Thyroid gland (tissue), 4 donors: ENCODE measurements at regions not wholly inside any gene's neighbourhood (a gene's known extent, or its start where the extent isn't known, plus 50 kb on each side); places are given as distances from the start of the nearest gene placed in this dataset.

Source experiments
- DNase-seq, 2 donors: peaks; one replicate each; pipeline ENCODE4 v3.0.0-alpha.2; 2019
- H3K27ac ChIP-seq, 3 donors: fragments of 200-600 bp; sonication (generic); 1 replicate in 2 of 3; 2 replicates in 1 of 3; pipeline ENCODE4 v1.5.1; 2016 to 2019; ENCODE audit warnings: mild to moderate bottlenecking in 1 of 3, moderate library complexity in 1 of 3
- H3K27me3 ChIP-seq: fragments of 200-600 bp; sonication (generic); one replicate; pipeline ENCODE4 v1.5.1; 2019
- H3K36me3 ChIP-seq, 2 donors: fragments of 200-600 bp; sonication (generic); one replicate each; pipeline ENCODE4 v1.5.1; 2016 to 2019
- H3K4me1 ChIP-seq, 2 donors: fragments of 200-600 bp; sonication (generic); one replicate each; pipeline ENCODE4 v1.5.1; 2017 to 2019
- H3K4me3 ChIP-seq, 3 donors: fragments of 200-600 bp; sonication (generic); replicated peaks in 1 of 3; 1 replicate in 2 of 3; 2 replicates in 1 of 3; pipeline ENCODE4 v1.5.1; 2016; ENCODE audit warnings: mild to moderate bottlenecking in 1 of 3
- H3K9me3 ChIP-seq: fragments of 200-600 bp; sonication (generic); one replicate; pipeline ENCODE4 v1.5.1; 2017
- CTCF ChIP-seq, 6 experiments: fragments of 200-600 bp in 3 of 6; fragments of 450-650 bp in 3 of 6; sonication (generic) in 3 of 6; IDR thresholded peaks; one replicate each; pipeline ENCODE4 v1.5.1; 2016 to 2019; ENCODE audit warnings: antibody characterized with exemption in 6 of 6, mild to moderate bottlenecking in 2 of 6, inconsistent platforms in 1 of 6, moderate library complexity in 1 of 6
- POLR2A ChIP-seq, 2 donors: fragments of 450-650 bp; IDR thresholded peaks; one replicate each; pipeline ENCODE4 v1.6.1; 2017; ENCODE audit warnings: antibody characterized with exemption in 2 of 2, mild to moderate bottlenecking in 2 of 2, moderate library complexity in 1 of 2
- WGBS, 2 donors: methylation state at CpG; one replicate each; pipeline ENCODE4 v1.1.5; 2017; 5-methylcytosine and 5-hydroxymethylcytosine counted together
- intact Hi-C: fragments of 100-400 bp; cut with DNase I; formaldehyde crosslinking; loops from one replicate; pipeline ENCODE4 v1.15.1; 2023

DNA sequence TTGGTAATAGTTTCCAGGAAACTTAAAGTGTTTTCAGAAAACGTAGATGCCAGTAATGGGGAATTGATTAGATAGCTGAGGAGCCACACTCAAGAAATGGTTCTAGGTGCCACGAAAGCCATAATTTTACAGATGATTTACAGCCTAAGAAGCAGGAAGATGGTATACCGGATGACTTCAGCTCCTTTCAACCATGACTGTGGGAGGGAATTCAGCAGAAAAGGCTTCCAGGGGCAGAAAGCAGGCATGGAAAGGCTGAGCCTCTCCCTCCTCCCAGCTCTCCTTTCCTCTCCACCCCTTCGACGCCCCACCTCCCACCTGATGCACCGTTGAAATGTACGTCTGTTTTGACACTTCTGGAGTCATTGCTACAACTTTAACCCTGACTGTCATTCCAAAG lies 68.6 kb upstream of the SMIM21 start:
- no peak for TF ChIP-seq CTCF (IDR thresholded peaks at IDR 0.05)
- no peak for TF ChIP-seq POLR2A (IDR thresholded peaks at IDR 0.05)

DNA sequence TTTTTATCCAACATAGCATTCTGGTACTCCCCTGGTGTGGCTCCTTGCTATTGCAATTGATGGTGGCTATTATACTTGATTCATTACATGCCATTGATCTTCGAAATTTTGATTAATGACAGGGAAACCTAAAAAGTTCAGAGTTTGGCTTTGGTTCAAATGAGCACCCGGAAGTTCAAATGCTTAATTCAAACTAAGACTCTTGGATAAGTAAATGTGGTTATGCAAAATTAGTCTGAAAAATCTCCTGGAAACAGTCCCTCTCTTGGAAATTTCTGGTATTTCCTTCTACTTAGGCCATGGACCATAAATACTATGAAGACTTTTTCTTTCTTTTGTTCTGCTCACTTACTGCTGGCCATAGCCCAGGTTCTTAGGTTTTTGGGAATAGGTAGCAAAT lies 65.3 kb upstream of the SMIM21 start:
- WGBS, 2 donors: 73 to 80% methylated on average over 2 of the region's 2 CpGs
- H3K27ac ChIP-seq: no peak overlapping the region

More for the DNA sequence above, 68.6 kb upstream of the SMIM21 start:
- no peak for DNase-seq
- intact Hi-C loops: no loop called here
- no peaks in the 10 kb centered on the region for H3K4me1 ChIP-seq
- H3K27me3 ChIP-seq: no peaks in the 10 kb centered on the region
- no peak overlapping the region for H3K27ac ChIP-seq
- H3K4me3 ChIP-seq: no peak overlapping the region
- H3K36me3 ChIP-seq: no peaks in the 10 kb centered on the region
- no peaks in the 10 kb centered on the region for H3K9me3 ChIP-seq
- 55 to 61% methylated on average over 7 of the region's 7 CpGs for WGBS, 2 donors

DNA sequence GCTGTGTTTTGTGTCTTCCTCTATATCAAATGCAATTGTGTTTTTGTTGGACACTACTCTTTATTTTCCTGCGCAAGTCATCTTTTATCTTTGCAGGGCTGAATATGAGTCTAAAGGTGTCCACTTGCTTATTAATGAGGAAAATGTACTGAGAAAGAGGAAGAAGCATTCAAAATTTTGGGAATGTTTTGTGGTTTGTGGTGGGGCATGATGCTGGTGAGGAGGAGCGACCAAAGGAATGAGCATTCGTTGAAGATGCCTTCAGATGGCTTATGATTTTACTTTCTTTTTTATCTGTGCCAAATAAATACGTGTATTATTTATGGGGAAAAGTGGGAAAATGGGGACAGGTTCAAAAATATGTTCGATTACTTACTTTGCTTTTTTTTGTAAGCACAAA lies 63.9 kb upstream of the SMIM21 start:
- Histone ChIP-seq H3K4me1 (no peaks in the 10 kb centered on the region), H3K27me3 (no peaks in the 10 kb centered on the region), H3K9me3 (no peaks in the 10 kb centered on the region), H3K36me3 (no peaks in the 10 kb centered on the region), H3K4me3 (no peak overlapping the region), H3K27ac (no peak overlapping the region)
- TF ChIP-seq CTCF (IDR thresholded peaks at IDR 0.05): no peak
- no peak for TF ChIP-seq POLR2A (IDR thresholded peaks at IDR 0.05)
- intact Hi-C loops: no loop called here
- 84 to 97% methylated on average over 5 of the region's 5 CpGs for WGBS, 2 donors
- DNase-seq: no peak

More for the DNA sequence above, 65.3 kb upstream of the SMIM21 start:
- Histone ChIP-seq H3K4me1 (no peaks in the 10 kb centered on the region), H3K36me3 (no peaks in the 10 kb centered on the region), H3K4me3 (no peak overlapping the region), H3K9me3 (no peaks in the 10 kb centered on the region), H3K27me3 (no peaks in the 10 kb centered on the region)
- DNase-seq: no peak
- no peak for TF ChIP-seq CTCF (IDR thresholded peaks at IDR 0.05)
- no peak for TF ChIP-seq POLR2A (IDR thresholded peaks at IDR 0.05)
- intact Hi-C loops: no loop called here

DNA sequence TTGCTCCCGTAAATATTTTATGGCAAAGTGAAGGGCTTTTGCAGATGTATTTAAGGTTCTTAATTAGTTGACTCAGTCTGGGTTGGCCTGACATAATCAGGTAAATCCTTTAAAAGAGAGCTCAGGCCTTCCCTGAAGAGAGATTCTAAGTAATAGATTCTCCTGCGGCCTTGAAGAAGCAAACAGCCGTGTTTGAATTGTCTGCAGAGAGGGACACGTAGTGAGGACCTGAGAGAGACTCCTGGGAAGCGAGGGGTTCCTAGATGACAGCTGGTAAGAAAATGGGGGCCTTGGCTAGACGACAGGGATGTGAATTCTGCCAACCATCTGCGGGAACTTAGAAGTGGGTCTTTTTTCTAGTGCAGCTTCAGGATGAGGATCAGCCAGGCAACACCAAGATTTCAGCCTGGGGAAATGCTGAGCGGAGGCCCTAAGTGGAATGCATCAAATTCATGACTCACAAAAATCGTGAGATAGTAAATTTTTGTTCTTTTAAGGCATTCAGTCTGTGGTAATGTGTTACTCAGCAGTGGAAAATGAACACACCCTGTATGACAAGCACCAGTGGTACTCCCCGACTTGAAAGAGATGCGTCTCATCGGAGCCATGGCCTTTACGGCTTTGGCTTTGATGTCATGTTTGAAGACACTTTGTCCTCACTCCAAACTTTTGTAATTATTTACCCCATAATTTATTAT lies 62.1 kb upstream of the SMIM21 start:
- no peak overlapping the region for H3K4me3 ChIP-seq
- no peak overlapping the region for H3K27ac ChIP-seq
- no peaks in the 10 kb centered on the region for H3K9me3 ChIP-seq
- intact Hi-C loops: loop anchor here (10.0 kb wide), 1 partner anchor 835 kb away; no protein-coding TSS in a partner anchor
- WGBS, 2 donors: 84 to 88% methylated on average over 13 of the region's 13 CpGs
- TF ChIP-seq POLR2A (IDR thresholded peaks at IDR 0.05) (no peak), CTCF (IDR thresholded peaks at IDR 0.05) (no peak)
- no peaks in the 10 kb centered on the region for H3K36me3 ChIP-seq
- no peak for DNase-seq
- no peaks in the 10 kb centered on the region for H3K4me1 ChIP-seq
- no peaks in the 10 kb centered on the region for H3K27me3 ChIP-seq

DNA sequence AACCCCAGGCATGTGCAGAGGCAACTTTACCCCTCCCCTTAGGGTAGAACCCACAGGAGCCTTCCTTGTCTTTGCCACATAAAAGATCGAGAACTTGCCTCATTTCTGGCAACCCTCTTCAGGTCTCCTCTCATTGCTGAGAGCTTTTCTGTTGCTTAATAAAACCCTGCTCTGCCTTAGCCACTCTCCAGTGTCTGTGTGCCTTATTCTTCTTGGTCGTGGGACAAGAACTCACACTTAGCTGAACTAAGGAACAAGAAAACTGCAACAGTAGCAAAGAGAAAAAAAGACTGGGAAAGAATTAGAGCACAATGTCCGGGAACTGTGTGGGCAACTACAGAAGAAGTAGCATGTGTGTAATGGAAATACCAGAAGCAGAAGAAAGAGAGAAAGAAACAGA lies 56.2 kb upstream of the SMIM21 start:
- 89 to 90% methylated on average over 3 of the region's 3 CpGs for WGBS, 2 donors
- no peaks in the 10 kb centered on the region for H3K9me3 ChIP-seq
- H3K4me1 ChIP-seq: no peaks in the 10 kb centered on the region
- no peak overlapping the region for H3K4me3 ChIP-seq
- intact Hi-C loops: loop anchor here (10.0 kb wide), 1 partner anchor 829 kb away; no protein-coding TSS in a partner anchor
- TF ChIP-seq POLR2A (IDR thresholded peaks at IDR 0.05): no peak
- no peak for TF ChIP-seq CTCF (IDR thresholded peaks at IDR 0.05)
- H3K36me3 ChIP-seq: no peaks in the 10 kb centered on the region
- no peak for DNase-seq
- no peaks in the 10 kb centered on the region for H3K27me3 ChIP-seq
- H3K27ac ChIP-seq: no peak overlapping the region
